ENCODE measurements at regions not wholly inside any gene's neighbourhood (a gene's known extent, or its start where the extent isn't known, plus 50 kb on each side); places are given as distances from the start of the nearest gene placed in this dataset.

DNA sequence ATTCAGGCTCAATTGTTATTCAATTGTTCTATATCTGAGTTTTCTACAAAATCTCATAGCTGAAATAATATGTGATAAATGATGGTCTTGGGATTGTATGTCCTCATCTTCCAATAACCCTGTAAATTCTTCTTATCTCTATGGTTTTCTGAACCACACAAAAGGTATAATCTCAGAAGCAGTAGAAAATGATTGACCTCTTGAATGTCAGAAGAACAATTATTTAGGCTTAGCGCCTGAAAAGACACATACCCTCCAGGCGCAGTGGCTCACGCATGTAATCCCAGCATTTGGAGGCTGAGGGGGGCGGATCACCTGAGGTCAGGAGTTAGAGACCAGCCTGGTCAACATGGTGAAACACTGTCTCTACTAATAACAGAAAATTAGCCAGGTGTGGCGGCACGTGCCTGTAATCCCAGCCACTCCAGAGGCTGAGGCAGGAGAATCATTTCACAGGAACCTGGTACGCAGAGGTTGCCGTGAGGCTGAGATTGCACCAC, 288.0 kb upstream of the TBC1D5 start:
- H3K4me1 Mint-ChIP-seq: peaks cover 0 to 18% (median 0%) of the 10 kb centered on the region in 4 donors
- peaks cover 0 to 9% (median 6%) of the 10 kb centered on the region in 5 donors for H3K27me3 Mint-ChIP-seq
- no peak overlapping the region for H3K27ac Mint-ChIP-seq
- H3K9me3 Mint-ChIP-seq: no peaks in the 10 kb centered on the region
- POLR2A ChIA-PET: no interaction called here
- no peaks in the 10 kb centered on the region for H3K36me3 Mint-ChIP-seq
- no peak overlapping the region for H3K4me3 Mint-ChIP-seq
- no peak for DNase-seq
- no peak for ATAC-seq

GRCh38 chr3:18027161-18027939, 284.9 kb upstream of the TBC1D5 start:
- no peak for DNase-seq
- H3K4me1 Mint-ChIP-seq: peaks cover 0 to 18% (median 0%) of the 10 kb centered on the region in 4 donors
- ATAC-seq: no peak
- peak overlapping the region in 1 of 10 donors; percentile 5 for H3K27ac Mint-ChIP-seq
- H3K36me3 Mint-ChIP-seq: no peaks in the 10 kb centered on the region
- no peaks in the 10 kb centered on the region for H3K9me3 Mint-ChIP-seq
- no peak overlapping the region for H3K4me3 Mint-ChIP-seq
- peaks cover 7 to 24% (median 10%) of the 10 kb centered on the region in 5 donors for H3K27me3 Mint-ChIP-seq
- POLR2A ChIA-PET: no interaction called here

DNA sequence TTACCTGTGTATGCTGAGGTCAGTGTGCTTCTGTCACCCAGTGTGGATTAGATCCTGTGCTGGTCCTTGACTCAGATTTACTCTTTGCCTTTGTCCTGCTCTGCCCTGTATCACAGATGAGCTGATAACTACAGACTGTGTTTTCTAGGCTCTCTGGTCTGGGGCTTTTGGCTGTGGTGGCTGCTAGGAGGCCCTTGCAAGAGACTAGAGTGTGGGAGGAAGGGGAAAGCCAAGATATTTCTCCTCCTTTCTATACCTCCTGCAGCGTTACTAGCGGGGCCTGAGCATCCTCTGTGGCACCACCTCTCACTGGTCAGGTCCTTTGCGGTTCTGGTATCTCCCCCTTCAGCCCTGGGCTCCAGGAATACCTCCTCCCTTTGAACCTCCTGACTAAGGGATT, 282.3 kb upstream of the TBC1D5 start:
- Mint-ChIP-seq H3K9me3 (no peaks in the 10 kb centered on the region), H3K27me3 (peaks cover 7 to 22% (median 10%) of the 10 kb centered on the region in 5 donors), H3K36me3 (no peaks in the 10 kb centered on the region), H3K4me1 (peaks cover 0 to 18% (median 0%) of the 10 kb centered on the region in 4 donors), H3K4me3 (no peak overlapping the region), H3K27ac (peak overlapping the region in 1 of 10 donors; percentile 22)
- no peak for DNase-seq
- no peak for ATAC-seq
- POLR2A ChIA-PET: no interaction called here

GRCh38 chr3:18019161-18019495, 276.7 kb upstream of the TBC1D5 start:
- H3K4me3 Mint-ChIP-seq: no peak overlapping the region
- ATAC-seq (no peak), DNase-seq (no peak)
- H3K36me3 Mint-ChIP-seq: no peaks in the 10 kb centered on the region
- POLR2A ChIA-PET: no interaction called here
- peaks cover 0 to 11% (median 7%) of the 10 kb centered on the region in 5 donors for H3K27me3 Mint-ChIP-seq
- peaks cover 0 to 5% (median 0%) of the 10 kb centered on the region in 9 donors for H3K9me3 Mint-ChIP-seq
- no peak overlapping the region for H3K27ac Mint-ChIP-seq
- H3K4me1 Mint-ChIP-seq: peaks cover 2 to 16% (median 10%) of the 10 kb centered on the region in 4 donors

- H3K27me3 Mint-ChIP-seq: peaks cover 0 to 10% (median 3%) of the 10 kb centered on the region in 5 donors
- POLR2A ChIA-PET: no interaction called here
- peaks cover 2 to 16% (median 10%) of the 10 kb centered on the region in 4 donors for H3K4me1 Mint-ChIP-seq
- DNase-seq (no peak), ATAC-seq (no peak)
- peaks cover 0 to 5% (median 0%) of the 10 kb centered on the region in 9 donors for H3K9me3 Mint-ChIP-seq
- H3K4me3 Mint-ChIP-seq: no peak overlapping the region
- no peak overlapping the region for H3K27ac Mint-ChIP-seq
- H3K36me3 Mint-ChIP-seq: no peaks in the 10 kb centered on the region
These were observed 276.2 kb upstream of the TBC1D5 start for GRCh38 chr3:18018491-18019160.

- no peak overlapping the region for H3K4me3 Mint-ChIP-seq
- ATAC-seq: no peak
- peaks cover 0 to 2% (median 0%) of the 10 kb centered on the region in 5 donors for H3K27me3 Mint-ChIP-seq
- POLR2A ChIA-PET: no interaction called here
- peaks cover 0 to 5% (median 0%) of the 10 kb centered on the region in 9 donors for H3K9me3 Mint-ChIP-seq
- no peak for DNase-seq
- no peak overlapping the region for H3K27ac Mint-ChIP-seq
- no peaks in the 10 kb centered on the region for H3K36me3 Mint-ChIP-seq
- H3K4me1 Mint-ChIP-seq: peaks cover 2 to 24% (median 10%) of the 10 kb centered on the region in 4 donors
These were observed 273.9 kb upstream of the TBC1D5 start for GRCh38 chr3:18016366-18016765.

- Mint-ChIP-seq H3K9me3 (peaks cover 0 to 5% (median 0%) of the 10 kb centered on the region in 9 donors), H3K27me3 (peaks cover 0 to 2% (median 0%) of the 10 kb centered on the region in 5 donors), H3K36me3 (no peaks in the 10 kb centered on the region), H3K27ac (peak overlapping the region in 1 of 10 donors; percentile 1), H3K4me3 (no peak overlapping the region), H3K4me1 (peaks cover 0 to 8% (median 0%) of the 10 kb centered on the region in 4 donors)
- ATAC-seq (no peak), DNase-seq (no peak)
- POLR2A ChIA-PET: no interaction called here
These were observed 270.5 kb upstream of the TBC1D5 start for GRCh38 chr3:18012933-18013332.

DNA sequence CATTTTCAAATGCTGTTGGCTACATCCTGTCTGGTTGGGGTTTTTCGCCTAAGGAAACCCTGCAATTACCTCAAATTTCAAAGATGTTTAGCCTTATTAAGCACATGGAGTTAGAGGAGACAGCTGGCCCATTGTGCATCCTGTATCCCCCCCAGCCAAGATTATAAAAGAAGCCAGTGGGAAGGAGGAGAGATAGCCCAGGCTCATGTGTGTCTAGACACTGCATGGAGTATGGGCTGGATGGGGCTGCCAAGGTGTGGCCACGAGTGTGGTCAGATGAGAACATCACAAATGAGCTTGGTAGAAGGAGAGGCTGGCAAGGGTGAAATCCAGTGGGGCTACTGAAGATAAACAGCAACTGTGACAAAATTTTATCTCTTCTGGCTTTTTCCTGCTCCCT, 270.0 kb upstream of the TBC1D5 start:
- Mint-ChIP-seq H3K27ac (peak overlapping the region in 1 of 10 donors; percentile 1), H3K36me3 (no peaks in the 10 kb centered on the region), H3K27me3 (peaks cover 0 to 2% (median 0%) of the 10 kb centered on the region in 5 donors), H3K4me1 (peaks cover 0 to 8% (median 0%) of the 10 kb centered on the region in 4 donors), H3K9me3 (peaks cover 0 to 5% (median 0%) of the 10 kb centered on the region in 9 donors), H3K4me3 (no peak overlapping the region)
- ATAC-seq (no peak), DNase-seq (no peak)
- POLR2A ChIA-PET: no interaction called here

GRCh38 chr3:18011387-18011786, 269.0 kb upstream of the TBC1D5 start:
- DNase-seq (no peak), ATAC-seq (no peak)
- peaks cover 0 to 8% (median 0%) of the 10 kb centered on the region in 4 donors for H3K4me1 Mint-ChIP-seq
- no peak overlapping the region for H3K4me3 Mint-ChIP-seq
- POLR2A ChIA-PET: no interaction called here
- no peaks in the 10 kb centered on the region for H3K27me3 Mint-ChIP-seq
- H3K27ac Mint-ChIP-seq: no peak overlapping the region
- no peaks in the 10 kb centered on the region for H3K36me3 Mint-ChIP-seq
- H3K9me3 Mint-ChIP-seq: peaks cover 0 to 2% (median 0%) of the 10 kb centered on the region in 9 donors

GRCh38 chr3:18010001-18010400, 267.6 kb upstream of the TBC1D5 start:
- H3K27me3 Mint-ChIP-seq: peaks cover 0 to 3% (median 0%) of the 10 kb centered on the region in 5 donors
- peaks cover 0 to 5% (median 0%) of the 10 kb centered on the region in 9 donors for H3K9me3 Mint-ChIP-seq
- H3K4me1 Mint-ChIP-seq: peaks cover 0 to 8% (median 0%) of the 10 kb centered on the region in 4 donors
- H3K4me3 Mint-ChIP-seq: no peak overlapping the region
- H3K36me3 Mint-ChIP-seq: peaks cover 0 to 5% (median 0%) of the 10 kb centered on the region in 3 donors
- ATAC-seq (no peak), DNase-seq (no peak)
- H3K27ac Mint-ChIP-seq: no peak overlapping the region
- POLR2A ChIA-PET: no interaction called here

DNA sequence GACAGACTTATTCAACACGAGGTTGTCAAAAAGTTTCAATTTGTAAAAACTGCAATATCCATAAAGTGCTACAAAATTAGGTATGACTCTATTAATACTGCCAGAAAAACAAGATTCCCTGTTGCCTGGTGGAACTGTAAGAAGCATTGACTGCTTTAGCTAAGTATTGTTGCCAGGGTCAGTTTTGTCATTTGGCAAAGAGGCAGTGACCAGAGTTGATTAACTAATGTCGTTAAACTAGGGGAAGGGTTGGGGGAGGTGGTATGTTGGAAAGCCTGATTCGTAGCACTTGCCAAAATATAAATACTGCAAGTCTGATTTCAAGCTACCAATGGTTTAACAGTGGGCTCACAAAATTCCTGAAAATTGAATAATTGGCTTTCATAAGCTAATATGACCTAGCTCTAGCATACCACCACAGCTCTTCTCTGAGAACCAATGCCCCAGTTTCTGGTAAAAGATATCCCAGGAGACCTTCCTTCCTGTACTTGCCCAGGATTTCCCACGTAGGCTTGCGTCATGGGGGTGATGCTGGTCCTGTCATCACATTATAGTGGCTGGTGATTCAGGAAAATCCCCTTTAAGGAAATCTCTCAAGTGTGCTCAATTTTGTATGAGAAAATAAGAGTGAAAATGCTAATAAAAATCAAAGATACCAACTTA, 266.4 kb upstream of the TBC1D5 start:
- Mint-ChIP-seq H3K36me3 (peaks cover 0 to 5% (median 4%) of the 10 kb centered on the region in 3 donors), H3K9me3 (peaks cover 0 to 11% (median 3%) of the 10 kb centered on the region in 9 donors), H3K27me3 (peaks cover 0 to 3% (median 2%) of the 10 kb centered on the region in 5 donors), H3K27ac (no peak overlapping the region), H3K4me3 (no peak overlapping the region), H3K4me1 (peaks cover 0 to 8% (median 0%) of the 10 kb centered on the region in 4 donors)
- DNase-seq (no peak), ATAC-seq (no peak)
- POLR2A ChIA-PET: no interaction called here

GRCh38 chr3:18007980-18008379, 265.5 kb upstream of the TBC1D5 start:
- Mint-ChIP-seq H3K4me3 (no peak overlapping the region), H3K36me3 (peaks cover 0 to 5% (median 4%) of the 10 kb centered on the region in 3 donors), H3K27me3 (peaks cover 0 to 3% (median 2%) of the 10 kb centered on the region in 5 donors), H3K27ac (no peak overlapping the region), H3K4me1 (peaks cover 0 to 8% (median 0%) of the 10 kb centered on the region in 4 donors), H3K9me3 (peaks cover 0 to 17% (median 5%) of the 10 kb centered on the region in 9 donors)
- DNase-seq: no peak
- no peak for ATAC-seq
- POLR2A ChIA-PET: no interaction called here

GRCh38 chr3:17995769-17996168, 253.3 kb upstream of the TBC1D5 start:
- Mint-ChIP-seq H3K27ac (no peak overlapping the region), H3K4me1 (no peaks in the 10 kb centered on the region), H3K27me3 (no peaks in the 10 kb centered on the region), H3K4me3 (no peak overlapping the region), H3K36me3 (no peaks in the 10 kb centered on the region), H3K9me3 (no peaks in the 10 kb centered on the region)
- POLR2A ChIA-PET: no interaction called here
- no peak for ATAC-seq
- no peak for DNase-seq

All from naive thymus-derived CD8-positive, alpha-beta T cell (primary cell).